ENCODE measurements at regions not wholly inside any gene's neighbourhood (a gene's known extent, or its start where the extent isn't known, plus 50 kb on each side); places are given as distances from the start of the nearest gene placed in this dataset.
"Not testable (repeated sequence)": the region's sequence is repeated elsewhere in the genome, so short reads cannot be mapped to it uniquely, and the experiment has no call there.

- peak; percentile 41 for DNase-seq
These were observed 208.3 kb downstream of the EXOC5 start for GRCh38 chr14:57060276-57060955.

- peak; percentile 90 for DNase-seq
These were observed 210.4 kb downstream of the EXOC5 start for GRCh38 chr14:57058319-57058718.

- peak; percentile 94 for DNase-seq
These were observed 210.9 kb downstream of the EXOC5 start for GRCh38 chr14:57057803-57058202.

GRCh38 chr14:57056522-57056921 is 212.2 kb downstream of the EXOC5 start:
- not testable (repeated sequence) for DNase-seq

- DNase-seq: no peak
These were observed 215.9 kb downstream of the EXOC5 start for GRCh38 chr14:57052705-57053302.

- DNase-seq: no peak
These were observed 217.1 kb downstream of the EXOC5 start for GRCh38 chr14:57051633-57052032.

GRCh38 chr14:57049848-57050247 is 218.9 kb downstream of the EXOC5 start:
- no peak for DNase-seq

- no peak for DNase-seq
These were observed 222.5 kb downstream of the EXOC5 start for GRCh38 chr14:57046175-57046574.

GRCh38 chr14:57044101-57044973 is 224.4 kb downstream of the EXOC5 start:
- DNase-seq: not testable (repeated sequence)

GRCh38 chr14:57038689-57039088 is 228.4 kb upstream of the OTX2 start:
- no peak for DNase-seq

GRCh38 chr14:57031474-57031873 is 221.2 kb upstream of the OTX2 start:
- DNase-seq: no peak

- no peak for DNase-seq
These were observed 219.5 kb upstream of the OTX2 start for GRCh38 chr14:57029620-57030253.

- no peak for DNase-seq
These were observed 215.2 kb upstream of the OTX2 start for GRCh38 chr14:57025456-57025855.

- no peak for DNase-seq
These were observed 212.3 kb upstream of the OTX2 start for GRCh38 chr14:57022608-57023007.

- no peak for DNase-seq
These were observed 207.8 kb upstream of the OTX2 start for GRCh38 chr14:57018065-57018464.

GRCh38 chr14:57013987-57014386 is 203.7 kb upstream of the OTX2 start:
- DNase-seq: no peak

GRCh38 chr14:57009585-57010515 is 199.6 kb upstream of the OTX2 start:
- peak; percentile 94 for DNase-seq

- peak; percentile 89 for DNase-seq
These were observed 198.3 kb upstream of the OTX2 start for GRCh38 chr14:57008534-57008933.

- no peak for DNase-seq
These were observed 188.4 kb upstream of the OTX2 start for GRCh38 chr14:56998728-56999127.

- DNase-seq: no peak
These were observed 186.6 kb upstream of the OTX2 start for GRCh38 chr14:56996721-56997399.

- no peak for DNase-seq
These were observed 184.7 kb upstream of the OTX2 start for GRCh38 chr14:56995010-56995409.
